ENCODE measurements at regions not wholly inside any gene's neighbourhood (a gene's known extent, or its start where the extent isn't known, plus 50 kb on each side); places are given as distances from the start of the nearest gene placed in this dataset.

GRCh38 chr9:16223074-16223871 lies 647.2 kb downstream of the BNC2 start:
- TF ChIP-seq CTCF (optimal IDR thresholded peaks at IDR 0.05 in 1 of 3, IDR thresholded peaks at IDR 0.05 in 1 of 3, conservative IDR thresholded peaks at IDR 0.05 in 1 of 3; ENCODE audit: extremely low read depth in 1 of 3, insufficient read depth in 2 of 3, low read length in 3 of 3), result no peak
- TF ChIP-seq EZH2 (IDR thresholded peaks at IDR 0.05; ENCODE audit: low read length), result no peak
